ENCODE measurements at regions not wholly inside any gene's neighbourhood (a gene's known extent, or its start where the extent isn't known, plus 50 kb on each side); places are given as distances from the start of the nearest gene placed in this dataset.
"Not testable (repeated sequence)": the region's sequence is repeated elsewhere in the genome, so short reads cannot be mapped to it uniquely, and the experiment has no call there.

DNA sequence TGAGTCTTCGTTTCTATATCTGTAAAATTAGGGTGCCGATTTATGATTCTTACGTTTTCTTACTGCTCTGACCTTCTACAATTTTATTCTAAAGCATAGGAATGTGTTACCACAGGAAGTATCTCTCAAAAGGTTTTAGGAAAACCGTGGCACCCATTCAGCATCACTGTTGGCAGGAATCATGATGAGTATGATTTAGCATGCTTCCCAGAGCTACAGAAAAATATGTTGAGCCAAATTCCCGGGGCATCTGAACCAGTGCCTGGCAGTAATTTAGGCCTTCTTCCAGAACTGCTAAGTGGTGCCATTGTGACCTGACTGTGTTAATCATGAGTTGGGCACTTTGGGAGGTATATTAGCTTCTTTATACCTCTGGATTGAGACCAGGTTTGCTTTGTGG is 605.0 kb upstream of the RAG2 start:
- no peak for DNase-seq

DNA sequence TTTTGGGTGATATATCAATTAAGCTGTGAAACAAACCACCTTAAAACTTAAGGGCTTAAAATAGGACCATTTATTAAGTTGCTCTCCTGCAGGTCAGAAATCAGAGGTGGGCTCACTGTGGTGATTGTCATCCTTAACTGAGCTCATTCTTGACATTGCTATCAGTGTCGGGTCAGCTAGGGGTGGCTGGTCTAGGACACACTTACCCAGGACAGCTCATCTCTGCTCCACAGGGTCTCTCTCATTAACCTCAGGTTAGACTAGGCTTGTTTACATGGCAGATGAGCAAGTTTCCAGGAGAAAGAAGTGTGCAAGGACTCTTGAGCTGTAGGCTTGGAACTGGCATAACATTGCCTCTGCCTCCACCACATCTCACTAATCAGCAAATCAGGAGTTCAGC is 601.0 kb upstream of the RAG2 start:
- DNase-seq: no peak

DNA sequence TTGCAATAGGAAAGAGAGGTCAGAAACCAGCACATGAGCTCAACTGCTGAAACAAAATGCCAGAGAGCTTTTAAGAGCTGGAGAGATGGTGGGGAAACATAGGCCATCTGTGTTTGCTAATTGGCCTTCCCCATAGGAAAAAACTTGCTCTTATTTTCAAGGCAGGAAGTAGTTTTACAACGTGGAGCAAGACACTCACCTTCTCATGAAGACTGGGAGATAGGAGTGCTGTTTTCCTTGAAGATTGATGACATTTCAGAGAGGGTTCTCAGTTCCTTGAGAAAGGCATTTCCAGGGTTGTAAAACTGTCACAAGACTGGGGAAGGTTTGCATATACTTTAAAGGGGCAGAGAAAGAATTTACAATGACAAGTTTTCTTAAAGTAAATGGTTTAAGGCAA is 586.3 kb upstream of the RAG2 start:
- DNase-seq: no peak

DNA sequence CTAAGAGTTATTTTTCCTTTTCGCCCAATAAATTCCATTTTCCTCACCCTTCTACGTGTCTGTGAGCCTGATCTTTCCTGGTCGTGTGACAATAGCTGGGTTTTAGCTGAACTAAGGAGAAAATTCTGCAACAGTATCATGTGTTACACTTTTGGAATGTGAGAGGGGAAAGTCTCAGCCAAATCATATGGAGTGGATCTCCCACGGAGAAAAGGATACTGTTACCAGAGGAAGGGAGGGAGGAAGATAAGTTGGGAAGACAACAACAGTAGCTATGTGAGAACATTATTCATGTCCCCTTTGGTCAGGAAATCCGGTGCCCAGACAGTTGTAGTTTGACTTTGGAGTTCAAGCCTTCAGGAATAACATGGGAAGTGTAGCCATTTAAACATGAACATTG is 584.0 kb upstream of the RAG2 start:
- DNase-seq: no peak

DNA sequence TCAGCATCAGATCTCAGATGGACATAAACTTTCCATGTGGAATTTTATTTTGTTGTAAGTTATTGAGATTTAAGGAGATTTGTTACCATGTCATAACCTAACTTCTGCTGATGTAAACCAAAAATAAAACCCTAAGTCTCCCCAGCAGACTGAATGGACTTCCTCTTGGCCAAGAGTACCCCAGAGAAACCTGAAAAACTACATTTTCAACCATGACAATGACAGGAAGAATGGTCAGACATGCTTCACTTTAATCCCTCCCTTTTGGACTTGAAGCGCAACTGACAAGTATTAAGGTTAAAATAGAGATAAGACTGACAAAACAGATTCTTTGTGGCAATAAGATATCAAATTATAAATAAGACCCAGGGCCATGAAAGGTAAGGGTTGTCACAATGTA is 579.7 kb upstream of the RAG2 start:
- no peak for DNase-seq

DNA sequence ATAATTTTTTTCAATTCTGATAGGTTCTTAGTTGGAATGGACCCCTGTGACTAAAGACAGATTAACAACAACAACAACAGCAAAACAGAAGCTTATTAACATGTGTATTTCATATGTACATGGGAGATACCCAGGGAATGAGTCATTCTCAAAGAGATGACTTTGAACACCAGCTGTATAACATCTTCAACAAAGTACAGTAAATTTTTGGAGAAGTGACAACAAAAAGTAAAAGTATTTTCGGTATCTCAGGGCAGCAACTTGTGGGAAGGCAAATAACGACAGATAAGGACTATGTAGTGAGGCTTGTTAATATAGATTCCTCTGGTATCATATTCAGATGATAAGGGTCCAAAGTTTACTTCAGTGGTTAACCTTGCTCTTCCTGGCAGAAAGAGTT is 573.4 kb upstream of the RAG2 start:
- DNase-seq: no peak

DNA sequence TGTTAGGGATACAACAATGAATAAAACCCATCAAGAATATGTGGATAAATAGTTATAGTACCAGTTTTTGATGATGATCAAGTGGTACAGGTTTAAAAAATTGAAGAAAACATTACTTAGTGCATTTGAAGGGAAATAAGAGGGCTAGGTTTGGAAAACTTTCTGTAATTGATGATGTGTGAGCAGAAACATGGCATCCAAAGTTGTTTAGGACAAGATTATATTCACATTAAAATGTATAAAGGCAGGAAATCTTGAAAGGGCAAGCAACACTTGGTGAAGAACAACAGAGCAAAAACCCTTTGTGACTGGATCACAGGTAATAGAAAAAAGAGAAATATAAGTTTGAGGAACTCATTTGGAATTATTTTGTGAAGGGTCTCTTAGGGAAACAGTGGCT is 572.3 kb upstream of the RAG2 start:
- DNase-seq: no peak

DNA sequence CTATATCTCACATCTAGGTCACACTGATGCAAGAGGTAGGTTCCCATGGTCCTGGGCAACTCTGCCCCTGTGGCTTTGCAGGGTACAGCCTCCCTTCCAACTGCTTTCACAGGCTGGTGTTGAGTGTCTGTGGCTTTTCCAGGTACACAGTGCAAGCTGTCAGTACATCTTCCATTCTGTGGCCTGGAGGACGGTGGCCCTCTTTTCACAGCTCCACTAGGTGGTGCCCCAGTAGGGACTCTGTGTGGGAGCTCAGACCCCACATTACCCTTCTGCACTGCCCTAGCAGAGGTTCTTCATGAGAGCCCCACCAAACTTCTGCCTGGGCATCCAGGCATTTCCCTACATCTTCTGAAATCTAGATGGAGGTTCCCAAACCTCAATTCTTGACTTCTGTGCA is 547.4 kb upstream of the RAG2 start:
- DNase-seq: not testable (repeated sequence)

DNA sequence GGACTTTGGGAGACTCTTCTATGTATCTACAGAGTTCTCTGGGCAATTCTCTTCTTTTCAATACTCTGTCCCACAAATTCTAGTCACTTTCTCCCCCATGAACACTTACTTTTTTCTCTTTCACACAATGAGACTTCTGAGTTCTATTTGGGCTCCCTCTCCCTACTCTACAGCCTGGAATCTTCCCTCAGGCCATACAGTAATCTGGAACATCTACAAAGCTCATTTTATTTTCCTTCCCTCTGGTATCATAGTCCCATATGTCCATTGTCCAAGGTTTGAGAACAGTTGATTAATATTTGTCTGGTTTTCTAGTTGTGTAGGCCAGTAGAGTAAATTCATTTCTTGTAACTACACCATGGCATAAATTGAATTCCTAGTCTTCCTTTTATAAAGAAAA is 544.6 kb upstream of the RAG2 start:
- DNase-seq: no peak

DNA sequence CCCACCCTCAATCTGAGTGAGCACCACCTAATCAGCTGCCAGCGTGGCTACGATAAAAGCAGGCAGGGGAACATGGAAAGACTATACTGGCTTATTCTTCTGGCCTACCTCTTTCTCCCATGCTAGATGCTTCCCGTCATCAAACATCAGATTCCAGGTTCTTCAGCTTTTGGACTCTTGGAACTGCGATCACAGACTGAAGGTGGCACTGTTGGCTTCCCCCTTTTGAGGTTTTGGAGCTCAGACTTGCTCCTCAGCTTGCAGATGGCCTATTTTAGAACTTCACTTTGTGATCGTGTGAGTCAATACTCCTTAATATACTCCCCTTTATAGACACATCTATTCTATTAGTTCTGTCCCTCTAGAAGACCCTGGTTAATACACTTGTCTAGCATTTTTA is 543.7 kb upstream of the RAG2 start:
- no peak for DNase-seq

DNA sequence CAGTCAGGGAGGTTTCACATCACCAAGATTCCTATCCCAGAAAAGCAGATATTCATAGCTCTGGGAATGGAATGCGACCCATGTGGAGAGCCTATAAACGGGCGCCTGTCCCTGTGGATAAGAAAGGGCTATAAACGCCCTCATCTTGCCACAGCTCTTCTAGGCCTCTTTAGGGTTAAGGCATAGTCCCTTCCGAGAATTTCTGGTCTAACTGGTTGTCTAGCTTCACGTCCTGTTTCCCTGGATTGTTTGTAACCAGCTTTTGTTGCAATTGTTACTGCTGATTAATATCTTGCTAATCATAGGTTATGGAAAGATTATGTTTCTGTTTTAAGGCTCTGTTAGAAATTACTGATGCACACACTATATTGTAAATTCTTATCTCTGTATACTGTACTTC is 537.6 kb upstream of the RAG2 start:
- not testable (repeated sequence) for DNase-seq

DNA sequence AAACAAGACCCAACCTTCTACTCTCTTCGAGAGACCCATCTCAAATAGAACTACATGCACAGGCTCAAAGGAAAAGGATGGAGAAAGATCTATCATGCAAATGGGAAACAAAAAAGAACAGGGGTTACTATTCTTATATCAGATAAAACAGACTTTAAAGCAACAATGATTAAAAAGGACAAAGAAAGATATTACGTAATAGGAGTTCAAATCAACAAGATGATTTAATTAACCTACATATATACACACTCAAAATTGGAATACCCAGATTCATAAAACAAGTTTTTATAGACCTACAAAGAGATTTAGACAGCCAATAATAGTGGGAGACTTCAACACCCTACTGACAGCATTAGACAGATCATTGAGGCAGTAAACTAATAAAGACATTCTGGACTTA is 536.6 kb upstream of the RAG2 start:
- DNase-seq: no peak

DNA sequence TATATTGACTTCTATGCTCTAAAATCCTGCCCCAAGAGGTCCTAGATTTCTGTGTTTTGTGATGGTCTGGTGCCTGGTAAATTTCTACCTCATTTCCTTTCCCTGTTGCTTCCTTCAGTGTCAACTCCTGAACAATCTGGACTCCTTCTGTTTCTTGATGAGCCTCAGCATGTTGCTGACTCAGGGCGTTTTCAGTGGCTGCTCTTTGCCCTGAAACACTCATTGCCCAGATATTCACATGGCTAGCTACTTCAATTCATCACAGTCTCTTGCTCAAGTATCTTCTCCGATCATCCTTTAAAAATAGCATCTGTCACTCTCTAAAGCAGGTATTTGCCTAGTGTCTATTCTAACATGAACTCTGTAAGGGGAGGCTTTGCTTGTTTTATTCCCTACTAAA is 526.3 kb upstream of the RAG2 start:
- DNase-seq: no peak

DNA sequence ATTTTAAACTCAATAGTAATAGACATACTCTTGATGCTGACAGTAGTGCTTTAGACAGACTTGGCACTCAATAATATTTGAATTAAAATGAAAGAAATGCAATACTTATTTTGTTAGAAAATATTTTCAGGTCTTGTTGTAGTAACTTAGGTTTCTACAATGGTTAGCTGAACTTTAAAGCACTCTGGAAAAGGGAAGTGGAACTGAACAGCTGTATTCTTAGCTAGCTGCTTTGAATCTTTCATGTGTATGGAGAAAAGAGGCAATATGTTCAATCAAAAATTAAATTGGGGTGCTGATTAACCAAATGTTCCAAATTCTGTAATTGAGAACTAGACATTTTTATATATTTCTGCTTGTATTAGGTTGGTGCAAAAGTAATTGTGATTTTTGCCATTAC is 517.9 kb upstream of the RAG2 start:
- DNase-seq: no peak

DNA sequence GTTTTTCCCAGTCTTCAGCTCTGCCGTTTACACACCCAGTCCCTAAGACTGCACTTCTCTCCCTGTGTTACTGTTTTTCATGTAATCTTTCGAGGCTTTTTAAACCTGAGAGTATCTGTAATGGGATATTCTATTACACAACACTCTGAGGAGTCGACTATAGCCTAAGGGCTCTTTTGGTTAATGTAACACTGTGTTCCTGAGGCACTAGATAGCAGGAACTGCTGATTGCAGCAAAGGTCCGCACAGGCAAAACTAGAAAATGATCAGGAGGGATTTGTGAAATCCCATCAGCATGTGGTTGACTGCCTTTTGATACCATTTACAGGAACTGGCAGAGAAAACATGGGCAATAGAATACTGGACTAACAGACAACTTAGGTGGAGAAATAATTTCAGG is 512.3 kb upstream of the RAG2 start:
- no peak for DNase-seq

DNA sequence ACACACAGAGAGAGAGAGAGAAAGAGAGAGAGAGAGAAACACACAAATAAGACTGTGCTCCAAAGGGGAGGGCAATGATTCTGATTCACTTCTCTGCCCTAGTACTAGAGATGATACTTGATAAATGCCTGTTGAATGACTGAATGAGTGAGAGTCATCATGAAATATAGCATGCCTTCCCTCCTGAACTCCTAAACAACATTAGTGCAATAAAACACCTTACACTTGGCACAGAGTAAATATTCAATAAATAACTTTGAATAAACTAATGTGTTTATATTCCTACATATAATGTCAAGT is 511.2 kb upstream of the RAG2 start:
- no peak for DNase-seq

DNA sequence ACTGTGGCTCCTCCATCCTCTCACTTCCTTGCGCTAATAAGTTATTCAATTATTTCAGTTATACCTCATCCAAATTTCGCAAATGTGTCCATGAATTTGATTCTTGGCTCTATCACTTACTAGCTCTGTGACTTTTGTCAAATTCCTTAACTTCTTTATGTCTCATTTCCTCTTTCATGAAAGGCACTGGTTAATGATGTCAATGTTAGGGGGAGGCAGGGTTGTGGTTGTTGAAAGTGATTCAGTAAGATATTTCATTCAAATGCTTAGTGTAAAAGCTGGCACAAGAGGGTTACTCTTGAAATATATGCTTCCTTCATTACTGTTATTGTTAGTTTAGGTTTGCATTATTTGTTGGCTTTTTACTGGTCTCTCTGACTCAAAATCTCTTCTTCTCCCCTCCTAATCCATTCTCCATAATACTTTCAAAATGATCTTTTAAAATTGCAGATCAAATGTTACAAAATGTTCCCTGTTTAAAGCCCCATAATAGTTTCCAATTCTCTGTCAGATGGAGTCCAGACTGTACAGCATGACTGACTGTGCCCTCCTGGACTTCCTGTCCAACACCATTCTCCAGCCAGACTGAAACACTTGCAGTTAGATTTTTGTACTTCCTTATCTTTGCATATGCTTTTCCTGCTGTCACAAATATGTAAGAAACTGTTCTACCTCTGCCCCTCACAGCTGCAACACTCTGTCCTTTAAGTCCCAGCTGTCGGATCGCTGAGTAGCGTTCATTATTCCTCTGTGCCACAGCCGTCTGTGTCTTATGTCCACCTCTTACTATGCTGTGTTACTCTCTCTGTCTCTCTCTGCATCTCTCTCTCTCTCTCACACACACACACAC is 510.6 kb upstream of the RAG2 start:
- no peak for DNase-seq

DNA sequence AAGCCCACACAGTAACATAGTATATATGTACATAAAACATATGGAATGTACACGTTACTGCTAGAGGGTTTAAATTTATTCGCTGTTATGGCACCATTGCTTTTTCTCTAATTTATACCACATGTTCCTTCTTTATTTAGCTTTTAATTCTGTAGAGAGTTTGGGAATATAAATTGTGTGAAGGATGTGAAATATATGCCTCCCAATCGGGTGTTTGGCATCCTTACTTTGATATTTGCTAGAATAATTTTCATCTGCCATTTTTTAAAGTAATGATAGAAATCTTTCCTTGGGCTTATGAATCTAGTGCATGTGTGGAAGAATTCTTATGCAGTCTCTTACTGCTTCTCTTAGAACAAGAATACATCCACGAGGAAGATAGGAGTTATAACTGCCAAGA is 509.8 kb upstream of the RAG2 start:
- no peak for DNase-seq

DNA sequence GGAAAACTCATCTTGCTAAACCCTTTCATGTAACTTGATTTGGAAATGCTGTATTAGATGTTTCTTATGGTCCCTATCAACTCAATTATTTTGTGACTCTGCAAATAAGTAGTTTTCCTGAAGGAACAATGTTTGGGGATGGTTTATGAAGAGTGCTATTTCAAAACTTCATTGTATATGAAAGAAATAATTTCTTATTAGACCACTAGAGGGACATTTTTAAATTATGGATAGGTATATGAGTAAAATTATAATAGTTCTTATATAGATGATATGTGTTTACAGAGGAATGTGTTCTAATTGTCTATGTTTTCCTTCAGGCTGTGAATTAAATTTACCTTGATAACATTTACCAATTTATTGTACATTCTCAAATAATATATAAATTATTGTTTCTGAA is 509.4 kb upstream of the RAG2 start:
- DNase-seq: no peak

DNA sequence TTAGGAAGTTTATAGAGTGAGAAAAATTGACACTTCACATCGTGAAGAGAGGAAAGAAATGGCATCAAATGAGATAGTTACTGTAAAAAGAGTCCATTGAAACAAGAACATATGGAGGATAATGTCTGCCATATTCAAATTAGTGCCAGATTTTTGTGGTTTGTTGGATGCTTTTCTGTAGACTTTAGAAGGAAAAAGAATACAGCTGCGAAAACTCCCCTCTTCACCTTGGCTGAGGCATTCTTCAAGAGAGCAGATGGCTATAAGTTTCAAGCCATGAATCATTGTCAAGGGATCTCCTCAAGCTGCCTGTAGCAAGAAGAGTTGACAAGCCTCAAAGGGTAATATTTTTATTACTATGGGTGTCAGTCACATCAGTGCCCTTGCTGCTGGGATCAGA is 507.4 kb upstream of the RAG2 start:
- no peak for DNase-seq

DNA sequence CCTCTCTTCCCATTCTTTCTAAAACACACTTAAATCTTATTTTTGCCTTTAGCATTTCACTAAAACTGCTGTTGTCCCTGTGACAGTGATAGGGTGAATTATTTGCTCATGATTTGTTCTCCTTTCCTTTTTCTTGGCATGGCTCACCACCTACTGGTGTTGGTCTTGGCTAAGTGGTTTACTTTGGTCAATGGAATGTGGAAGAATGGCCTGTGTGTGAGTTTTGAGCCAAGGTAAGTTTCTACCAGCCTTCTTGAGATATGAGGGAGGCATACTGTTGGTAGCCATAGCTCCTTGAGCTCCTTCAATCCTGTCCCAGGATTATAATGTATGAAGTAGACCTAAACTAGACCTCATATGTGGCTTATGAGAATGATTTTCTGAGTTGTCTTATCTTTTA is 506.3 kb upstream of the RAG2 start:
- no peak for DNase-seq

DNA sequence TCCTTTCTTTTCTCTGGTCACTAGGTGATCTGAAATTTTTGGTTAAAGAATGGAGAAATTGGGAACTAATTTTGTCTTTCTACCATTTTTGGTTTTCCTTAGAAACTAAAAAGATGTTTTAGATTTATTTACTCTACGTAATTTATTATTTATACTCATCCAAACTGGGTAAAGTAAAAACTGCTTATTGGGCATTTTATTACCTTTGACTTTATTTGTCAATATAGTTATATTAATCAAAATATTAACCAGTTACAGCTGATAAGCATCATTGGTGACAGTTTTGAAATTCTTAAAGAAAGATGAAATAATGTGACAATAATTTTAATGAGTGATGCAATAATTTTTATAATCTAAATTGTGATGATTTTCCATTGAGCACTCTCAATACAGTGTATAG is 502.0 kb upstream of the RAG2 start:
- no peak for DNase-seq

DNA sequence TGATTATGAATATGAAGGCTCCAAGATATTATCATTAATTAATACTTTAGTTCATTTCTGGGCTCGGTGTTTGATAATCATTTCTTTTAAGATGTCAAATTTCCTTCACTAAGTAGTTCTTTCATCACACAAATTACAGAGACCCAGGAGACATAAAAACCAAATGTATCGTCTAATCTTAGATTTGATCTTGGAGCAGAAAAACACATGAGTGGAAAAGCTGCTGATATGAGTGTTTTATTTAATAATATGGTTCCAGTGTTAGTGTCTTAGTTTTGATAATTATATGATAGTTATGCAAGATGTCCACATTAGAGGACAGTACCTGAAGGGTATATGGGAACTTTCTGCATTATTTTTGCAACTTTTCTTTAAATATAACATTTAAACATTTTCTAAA is 494.5 kb upstream of the RAG2 start:
- DNase-seq: no peak

DNA sequence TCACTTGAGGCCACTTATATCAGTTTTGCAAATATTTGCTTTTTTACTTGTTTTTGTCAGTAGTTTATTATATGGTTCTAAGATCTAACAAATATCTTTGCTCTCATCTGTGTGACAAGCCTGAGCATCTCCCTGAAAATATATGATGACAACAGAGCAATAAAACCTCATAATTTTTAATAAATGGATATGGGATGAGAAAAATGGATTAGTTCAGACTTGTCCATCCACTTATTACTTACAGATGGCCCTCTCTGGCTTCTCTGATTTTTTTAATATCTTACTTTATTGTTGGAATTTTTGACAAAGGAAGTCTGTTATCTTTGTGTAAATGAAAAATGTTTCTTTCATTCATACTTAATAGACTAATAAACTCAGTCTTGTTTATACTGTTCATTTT is 491.4 kb upstream of the RAG2 start:
- no peak for DNase-seq

DNA sequence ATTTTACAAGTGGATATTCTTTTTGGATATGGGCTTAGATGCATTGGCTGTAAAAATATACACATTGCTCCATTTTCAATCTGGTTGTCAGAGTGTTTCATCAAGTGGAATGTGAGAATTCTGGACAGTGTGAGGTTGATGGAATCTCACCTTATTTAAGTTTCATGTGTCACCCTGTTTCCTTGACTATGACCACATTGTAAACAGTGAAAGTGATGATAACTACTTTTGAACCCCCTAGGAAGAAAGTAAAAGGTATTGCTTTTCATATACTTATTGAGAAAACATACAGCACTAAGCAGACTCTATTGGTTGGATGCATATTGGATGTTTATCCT is 490.5 kb upstream of the RAG2 start:
- DNase-seq: no peak
